C4-2B (cell line): ENCODE measurements at regions not wholly inside any gene's neighbourhood (a gene's known extent, or its start where the extent isn't known, plus 50 kb on each side); places are given as distances from the start of the nearest gene placed in this dataset.
"Not testable (repeated sequence)": the region's sequence is repeated elsewhere in the genome, so short reads cannot be mapped to it uniquely, and the experiment has no call there.

ENCODE experiments used
- H3K27ac ChIP-seq: fragments of 450-650 bp; 2 replicates; pipeline ENCODE4 v1.5.1; 2017
- ZFX ChIP-seq: fragments of 450-650 bp; IDR thresholded peaks from 2 replicates; pipeline ENCODE4 v1.6.1; 2017
- TF ChIP-seq, protein P1 (sequence below): fragments of 450-650 bp; conservative IDR thresholded peaks from 2 replicates; pipeline ENCODE4 v1.5.1; 2017; ENCODE audit warnings: mild to moderate bottlenecking

DNA sequence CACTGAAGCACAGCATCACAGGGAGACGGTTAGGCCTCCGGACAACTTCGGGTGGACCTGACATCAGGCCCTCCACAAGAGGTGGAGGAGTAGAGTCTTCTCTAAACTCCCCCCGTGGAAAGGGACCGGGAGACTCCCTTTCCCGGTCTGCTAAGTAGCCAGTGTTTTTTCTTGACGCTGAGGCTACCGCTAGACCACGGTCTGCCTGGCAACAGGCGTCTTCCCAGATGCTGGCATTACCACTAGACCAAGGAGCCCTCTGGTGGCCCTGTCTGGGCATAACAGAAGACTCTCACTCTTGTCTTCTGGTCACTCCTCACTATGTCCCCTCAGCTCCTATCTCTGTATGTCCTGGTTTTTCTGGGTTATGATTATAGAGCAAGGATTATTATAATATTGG lies 401.5 kb upstream of the MAGEC2 start:
- not testable (repeated sequence) for H3K27ac ChIP-seq

DNA sequence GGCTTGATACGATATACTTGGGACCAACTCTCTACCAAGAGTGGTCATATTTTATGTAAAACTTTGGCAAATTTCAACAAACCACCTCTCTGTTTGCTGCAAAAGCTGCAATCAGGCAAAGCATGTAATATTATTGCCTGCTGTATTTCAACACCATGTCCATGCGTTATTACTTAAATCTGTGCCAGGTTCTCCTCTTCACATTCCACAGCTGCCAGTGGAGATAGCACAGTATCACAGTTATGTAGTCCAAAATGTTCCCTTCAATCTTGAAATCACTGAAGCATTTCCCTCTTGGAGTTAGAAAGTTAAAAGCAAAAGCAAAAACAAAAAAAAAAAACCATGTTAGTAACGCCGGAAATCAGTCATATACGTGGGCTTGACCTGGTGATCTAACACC lies 396.7 kb upstream of the MAGEC2 start:
- no peak for TF ChIP-seq ZFX
- TF ChIP-seq, protein P1, sequence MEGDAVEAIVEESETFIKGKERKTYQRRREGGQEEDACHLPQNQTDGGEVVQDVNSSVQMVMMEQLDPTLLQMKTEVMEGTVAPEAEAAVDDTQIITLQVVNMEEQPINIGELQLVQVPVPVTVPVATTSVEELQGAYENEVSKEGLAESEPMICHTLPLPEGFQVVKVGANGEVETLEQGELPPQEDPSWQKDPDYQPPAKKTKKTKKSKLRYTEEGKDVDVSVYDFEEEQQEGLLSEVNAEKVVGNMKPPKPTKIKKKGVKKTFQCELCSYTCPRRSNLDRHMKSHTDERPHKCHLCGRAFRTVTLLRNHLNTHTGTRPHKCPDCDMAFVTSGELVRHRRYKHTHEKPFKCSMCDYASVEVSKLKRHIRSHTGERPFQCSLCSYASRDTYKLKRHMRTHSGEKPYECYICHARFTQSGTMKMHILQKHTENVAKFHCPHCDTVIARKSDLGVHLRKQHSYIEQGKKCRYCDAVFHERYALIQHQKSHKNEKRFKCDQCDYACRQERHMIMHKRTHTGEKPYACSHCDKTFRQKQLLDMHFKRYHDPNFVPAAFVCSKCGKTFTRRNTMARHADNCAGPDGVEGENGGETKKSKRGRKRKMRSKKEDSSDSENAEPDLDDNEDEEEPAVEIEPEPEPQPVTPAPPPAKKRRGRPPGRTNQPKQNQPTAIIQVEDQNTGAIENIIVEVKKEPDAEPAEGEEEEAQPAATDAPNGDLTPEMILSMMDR = no peak
- no peak overlapping the region for H3K27ac ChIP-seq

More for the DNA sequence above, 401.5 kb upstream of the MAGEC2 start:
- TF ChIP-seq, protein P1 = peak; percentile 57

DNA sequence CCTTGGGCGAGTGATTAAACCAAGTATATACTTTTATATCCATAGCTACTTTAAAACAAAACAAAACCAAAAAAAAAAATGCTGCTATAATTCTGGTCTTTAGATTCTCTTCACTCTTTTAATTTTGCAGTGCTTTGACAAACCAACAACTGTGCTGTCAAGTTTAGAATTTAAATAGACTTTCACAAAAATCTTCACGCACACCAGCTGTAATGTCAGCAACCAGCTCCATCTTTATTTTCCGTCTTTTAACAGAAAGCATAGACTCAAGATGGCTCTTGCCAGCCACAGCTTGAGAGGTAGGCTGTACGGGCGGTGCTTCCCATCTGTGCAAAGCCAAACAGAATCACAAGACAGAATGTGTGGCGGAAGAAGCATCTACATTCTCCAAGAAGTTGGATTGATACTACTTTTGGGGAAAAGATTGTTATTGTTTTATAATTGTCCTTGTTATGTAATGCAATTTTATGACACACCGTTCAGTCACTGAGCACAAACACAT lies 388.3 kb upstream of the MAGEC2 start:
- no peak overlapping the region for H3K27ac ChIP-seq
- TF ChIP-seq, protein P1 = no peak

DNA sequence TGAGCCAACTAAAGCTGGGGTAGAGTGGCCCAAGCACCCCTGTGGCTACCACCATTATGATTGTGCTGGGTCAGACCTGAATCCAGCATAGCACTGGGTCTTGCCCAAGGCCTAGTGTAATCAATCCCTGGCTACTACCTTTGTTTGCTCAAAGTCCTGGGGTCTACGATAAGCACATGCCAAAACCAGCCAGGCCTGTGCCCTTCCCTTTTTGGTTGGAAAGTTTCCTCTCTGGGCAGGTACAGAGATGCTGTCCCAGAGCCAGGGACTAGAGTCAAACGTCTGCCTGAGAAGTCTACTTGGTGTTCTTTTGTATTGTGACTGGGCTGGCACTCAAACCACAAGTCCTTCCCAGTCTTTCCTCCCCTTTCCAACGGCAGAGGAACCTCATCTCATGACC lies 371.5 kb upstream of the MAGEC2 start:
- no peak overlapping the region for H3K27ac ChIP-seq
- TF ChIP-seq ZFX = no peak
- TF ChIP-seq, protein P1 = no peak

DNA sequence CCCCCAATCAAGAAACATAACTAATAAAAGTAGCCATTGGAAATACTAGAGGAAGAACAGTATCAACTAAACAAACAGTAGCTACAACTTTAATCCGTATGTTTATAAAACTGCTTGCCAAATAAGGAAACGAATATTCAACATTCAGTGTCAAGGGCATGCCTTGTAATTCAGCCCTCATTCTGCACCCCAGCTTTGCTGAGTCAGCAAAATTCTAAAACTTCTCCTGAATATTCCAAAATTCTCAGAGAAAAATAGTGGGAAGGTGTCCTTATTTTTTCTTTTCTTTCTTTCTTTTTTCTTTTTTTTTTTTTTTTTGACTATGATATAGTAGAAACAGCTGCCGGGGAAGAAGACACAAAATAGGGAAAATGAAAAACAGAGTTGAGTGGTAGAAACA lies 344.8 kb upstream of the MAGEC2 start:
- TF ChIP-seq, protein P1 = no peak
- TF ChIP-seq ZFX = no peak
- H3K27ac ChIP-seq = no peak overlapping the region

DNA sequence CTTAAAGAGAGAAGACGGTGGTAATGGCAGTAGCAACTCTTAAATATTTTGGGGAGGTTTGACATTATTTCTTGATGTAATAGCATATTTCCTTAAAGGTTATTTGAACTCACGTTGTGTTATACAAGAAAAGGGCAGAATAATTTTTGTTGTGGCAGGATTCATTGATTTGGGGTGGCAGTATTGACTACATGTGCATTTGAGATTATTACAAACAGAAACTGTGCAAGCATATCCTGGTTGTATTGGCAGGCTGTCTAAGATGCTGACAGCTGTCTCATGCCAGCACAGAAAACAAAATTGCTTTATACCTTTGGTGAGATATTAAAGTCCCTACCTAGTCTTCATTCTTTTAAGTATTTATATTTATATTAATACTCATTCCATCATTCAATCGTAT lies 300.7 kb upstream of the MAGEC2 start:
- H3K27ac ChIP-seq = no peak overlapping the region
- TF ChIP-seq, protein P1 = no peak
- no peak for TF ChIP-seq ZFX

DNA sequence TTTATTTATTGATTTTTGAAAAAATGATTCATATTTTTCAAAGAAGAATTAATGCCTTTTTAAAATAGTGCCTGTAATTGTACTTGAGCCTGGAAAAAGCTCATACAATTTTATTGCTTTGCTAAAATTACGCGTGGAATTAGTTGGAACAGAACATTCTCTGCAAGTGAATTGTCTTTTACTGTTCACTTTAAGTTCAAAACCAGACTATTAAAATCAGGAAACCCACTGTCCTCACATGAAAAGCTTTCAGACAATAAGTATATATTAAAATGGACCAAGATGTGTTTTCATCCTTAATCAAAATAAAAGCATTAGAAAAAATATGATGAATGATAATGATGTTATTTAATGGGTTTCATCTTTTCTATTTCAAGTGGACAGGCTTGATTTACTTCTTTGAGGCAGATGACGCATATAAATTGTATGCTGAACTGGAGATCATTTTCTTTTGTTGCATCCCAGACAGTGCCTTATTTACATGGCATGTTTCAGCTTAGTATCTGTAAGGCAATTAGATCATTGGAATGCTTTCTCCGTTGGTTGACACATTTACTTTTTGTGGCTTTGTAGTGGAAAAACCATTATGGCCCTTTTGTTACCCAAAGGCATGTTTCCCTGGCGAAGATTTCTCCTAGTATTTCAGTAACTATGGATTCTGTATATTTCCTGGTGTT lies 299.0 kb upstream of the MAGEC2 start:
- H3K27ac ChIP-seq = no peak overlapping the region
- TF ChIP-seq, protein P1 = no peak
